ENCODE measurements at regions not wholly inside any gene's neighbourhood (a gene's known extent, or its start where the extent isn't known, plus 50 kb on each side); places are given as distances from the start of the nearest gene placed in this dataset.

GRCh38 chr1:234699795-234700665 lies 90.1 kb upstream of the IRF2BP2 start:
- H3K4me3 ChIP-seq (ENCODE audit: low read length), result no peak overlapping the region
- no peak for TF ChIP-seq CTCF (conservative IDR thresholded peaks at IDR 0.05; ENCODE audit: low read depth, low read length)
- DNase-seq (ENCODE audit: low read depth), result no peak

GRCh38 chr1:234698686-234699085 lies 88.7 kb upstream of the IRF2BP2 start:
- DNase-seq (ENCODE audit: low read depth), result peak; percentile 43
- TF ChIP-seq CTCF (conservative IDR thresholded peaks at IDR 0.05; ENCODE audit: low read depth, low read length), result no peak

GRCh38 chr1:234697741-234698140 lies 87.8 kb upstream of the IRF2BP2 start:
- DNase-seq (ENCODE audit: low read depth), result no peak
- H3K4me3 ChIP-seq (ENCODE audit: low read length), result no peak overlapping the region
- no peak for TF ChIP-seq CTCF (conservative IDR thresholded peaks at IDR 0.05; ENCODE audit: low read depth, low read length)

More at GRCh38 chr1:234698686-234699085, 88.7 kb upstream of the IRF2BP2 start:
- H3K4me3 ChIP-seq (ENCODE audit: low read length), result no peak overlapping the region

- H3K4me3 ChIP-seq (ENCODE audit: low read length), result no peak overlapping the region
- no peak for DNase-seq (ENCODE audit: low read depth)
- TF ChIP-seq CTCF (conservative IDR thresholded peaks at IDR 0.05; ENCODE audit: low read depth, low read length), result no peak
These were observed 87.0 kb upstream of the IRF2BP2 start for GRCh38 chr1:234697015-234697414.

DNA sequence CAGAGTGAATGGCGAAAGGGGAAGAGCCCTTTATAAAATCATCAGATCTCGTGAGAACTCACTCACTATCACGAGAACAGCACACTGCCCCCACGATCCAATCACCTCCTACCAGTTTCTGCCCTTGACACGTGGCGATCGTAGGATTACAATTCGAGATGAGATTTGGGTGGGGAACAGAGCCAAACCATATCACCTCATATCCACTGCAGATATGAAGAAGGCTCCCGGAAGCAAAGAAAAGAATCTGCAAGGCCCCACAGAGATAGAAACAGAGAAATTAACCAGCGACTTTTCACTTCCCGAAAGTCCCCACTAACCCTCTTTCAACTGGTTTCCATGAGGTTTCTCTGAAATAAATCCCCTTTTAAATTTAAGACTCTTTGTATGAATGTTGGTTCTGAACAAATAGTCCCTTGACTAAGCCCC lies 86.2 kb upstream of the IRF2BP2 start:
- TF ChIP-seq CTCF (conservative IDR thresholded peaks at IDR 0.05; ENCODE audit: low read depth, low read length), result no peak
- no peak overlapping the region for H3K4me3 ChIP-seq (ENCODE audit: low read length)
- DNase-seq (ENCODE audit: low read depth), result no peak

- H3K4me3 ChIP-seq (ENCODE audit: low read length), result no peak overlapping the region
- no peak for DNase-seq (ENCODE audit: low read depth)
- TF ChIP-seq CTCF (conservative IDR thresholded peaks at IDR 0.05; ENCODE audit: low read depth, low read length), result no peak
These were observed 84.7 kb upstream of the IRF2BP2 start for GRCh38 chr1:234694661-234695060.

Data from retinal pigment epithelial cell (primary cell).